ENCODE measurements at regions not wholly inside any gene's neighbourhood (a gene's known extent, or its start where the extent isn't known, plus 50 kb on each side); places are given as distances from the start of the nearest gene placed in this dataset.

DNA sequence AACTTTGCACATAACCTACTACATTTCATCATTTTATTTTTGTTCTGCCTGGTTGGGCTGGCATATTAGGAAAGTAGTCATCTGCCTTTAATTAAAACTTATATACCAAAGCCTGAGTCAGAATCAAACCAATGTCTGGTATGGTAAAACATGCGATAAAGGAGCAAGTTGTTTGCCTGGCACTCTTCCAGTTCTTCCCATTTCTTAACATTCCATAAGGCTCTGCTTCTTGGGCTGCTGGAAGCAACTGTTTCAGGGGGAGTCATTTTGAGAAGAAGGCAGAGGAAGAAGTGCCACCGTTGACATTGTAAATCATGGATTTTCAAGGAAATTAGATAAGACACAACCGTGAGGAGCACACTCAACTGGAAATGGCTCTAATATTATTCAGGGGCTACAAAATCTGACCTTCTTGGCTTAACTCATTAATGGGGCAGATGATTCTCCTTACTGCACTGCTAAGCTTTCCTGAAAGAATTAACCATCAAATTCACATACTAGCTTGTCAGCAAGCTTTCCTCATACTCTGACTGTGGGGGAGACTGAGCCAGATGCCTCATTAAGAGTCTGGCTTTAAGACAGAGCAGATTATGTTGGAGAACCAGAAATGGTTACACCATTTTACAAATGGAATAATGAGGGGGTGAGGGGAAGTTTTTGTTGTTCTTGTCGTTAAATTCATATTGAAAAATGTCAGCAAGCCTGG is 391.0 kb downstream of the TMEM232 start:
- Histone ChIP-seq H3K27me3 (ENCODE audit: insufficient read depth, low read length) (no peaks in the 10 kb centered on the region), H3K4me3 (ENCODE audit: low read depth, low read length, poor library complexity, severe bottlenecking) (no peak overlapping the region), H3K4me1 (ENCODE audit: insufficient read depth, low read length, severe bottlenecking) (peaks cover 9% of the 10 kb centered on the region), H3K4me2 (ENCODE audit: low read length) (no peak overlapping the region), H4K20me1 (ENCODE audit: insufficient read depth, low read length) (no peaks in the 10 kb centered on the region), H3K9me3 (ENCODE audit: low read length) (no peaks in the 10 kb centered on the region), H3K9ac (ENCODE audit: low read length) (no peak overlapping the region), H3K79me2 (ENCODE audit: insufficient read depth, low read length) (no peaks in the 10 kb centered on the region), H2AFZ (ENCODE audit: low read length) (no peak overlapping the region), H3F3A (ENCODE audit: insufficient read depth, low read length) (no peaks in the 10 kb centered on the region), H3K27ac (ENCODE audit: low read depth, low read length, poor library complexity, severe bottlenecking) (no peak overlapping the region), H3K9me2 (ENCODE audit: low read depth, low read length) (no peaks in the 10 kb centered on the region), H3K36me3 (ENCODE audit: insufficient read depth, low read length) (no peaks in the 10 kb centered on the region)
- TF ChIP-seq EZH2 (IDR thresholded peaks at IDR 0.05; ENCODE audit: borderline replicate concordance, low read length) = no peak
- TF ChIP-seq, protein P1, sequence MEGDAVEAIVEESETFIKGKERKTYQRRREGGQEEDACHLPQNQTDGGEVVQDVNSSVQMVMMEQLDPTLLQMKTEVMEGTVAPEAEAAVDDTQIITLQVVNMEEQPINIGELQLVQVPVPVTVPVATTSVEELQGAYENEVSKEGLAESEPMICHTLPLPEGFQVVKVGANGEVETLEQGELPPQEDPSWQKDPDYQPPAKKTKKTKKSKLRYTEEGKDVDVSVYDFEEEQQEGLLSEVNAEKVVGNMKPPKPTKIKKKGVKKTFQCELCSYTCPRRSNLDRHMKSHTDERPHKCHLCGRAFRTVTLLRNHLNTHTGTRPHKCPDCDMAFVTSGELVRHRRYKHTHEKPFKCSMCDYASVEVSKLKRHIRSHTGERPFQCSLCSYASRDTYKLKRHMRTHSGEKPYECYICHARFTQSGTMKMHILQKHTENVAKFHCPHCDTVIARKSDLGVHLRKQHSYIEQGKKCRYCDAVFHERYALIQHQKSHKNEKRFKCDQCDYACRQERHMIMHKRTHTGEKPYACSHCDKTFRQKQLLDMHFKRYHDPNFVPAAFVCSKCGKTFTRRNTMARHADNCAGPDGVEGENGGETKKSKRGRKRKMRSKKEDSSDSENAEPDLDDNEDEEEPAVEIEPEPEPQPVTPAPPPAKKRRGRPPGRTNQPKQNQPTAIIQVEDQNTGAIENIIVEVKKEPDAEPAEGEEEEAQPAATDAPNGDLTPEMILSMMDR (IDR thresholded peaks at IDR 0.05; ENCODE audit: low read length) = no peak

DNA sequence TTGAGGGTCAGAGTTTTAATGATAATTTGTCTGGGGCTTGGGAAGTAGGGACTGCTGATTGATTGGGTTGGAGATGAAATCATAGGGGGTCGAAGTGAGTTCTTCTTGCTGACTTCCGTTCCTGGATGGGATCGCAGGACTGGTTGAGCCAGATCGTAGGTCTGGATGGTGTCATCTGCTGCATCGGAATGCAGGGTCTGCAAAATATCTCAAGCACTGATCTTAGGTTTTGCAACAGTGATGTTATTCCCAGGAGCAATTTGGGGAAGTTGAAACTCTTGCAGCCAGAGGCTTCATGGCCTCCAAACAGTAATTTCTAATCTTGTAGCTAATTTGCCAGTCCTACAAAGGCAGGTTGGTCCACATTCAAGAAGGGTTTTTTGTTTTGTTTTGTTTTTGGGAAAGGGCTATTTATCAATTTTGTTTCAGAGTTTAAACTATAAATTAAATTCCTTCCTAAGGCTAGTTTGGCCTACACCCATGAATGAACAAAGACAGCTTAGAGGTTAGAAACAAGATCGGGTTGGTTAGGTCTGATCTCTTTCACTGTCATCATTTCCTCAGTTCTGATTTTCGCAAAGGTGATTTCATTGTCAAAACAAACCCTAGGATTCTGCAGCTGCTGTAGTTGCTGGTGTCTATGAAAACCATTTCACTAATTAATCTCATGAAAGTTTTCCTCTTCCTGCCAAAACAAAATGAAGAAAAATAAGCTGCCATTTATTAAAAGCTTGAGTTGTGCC is 388.0 kb downstream of the TMEM232 start:
- no peak overlapping the region for H3K4me2 ChIP-seq (ENCODE audit: low read length)
- no peak for TF ChIP-seq EZH2 (IDR thresholded peaks at IDR 0.05; ENCODE audit: borderline replicate concordance, low read length)
- TF ChIP-seq, protein P1 (IDR thresholded peaks at IDR 0.05; ENCODE audit: low read length) = no peak
- no peaks in the 10 kb centered on the region for H3K36me3 ChIP-seq (ENCODE audit: insufficient read depth, low read length)
- no peaks in the 10 kb centered on the region for H3K27me3 ChIP-seq (ENCODE audit: insufficient read depth, low read length)
- H3F3A ChIP-seq (ENCODE audit: insufficient read depth, low read length) = no peaks in the 10 kb centered on the region
- H3K9ac ChIP-seq (ENCODE audit: low read length) = no peak overlapping the region
- no peaks in the 10 kb centered on the region for H3K9me3 ChIP-seq (ENCODE audit: low read length)
- no peaks in the 10 kb centered on the region for H3K9me2 ChIP-seq (ENCODE audit: low read depth, low read length)
- H3K27ac ChIP-seq (ENCODE audit: low read depth, low read length, poor library complexity, severe bottlenecking) = no peak overlapping the region
- H3K4me1 ChIP-seq (ENCODE audit: insufficient read depth, low read length, severe bottlenecking) = peaks cover 9% of the 10 kb centered on the region
- no peaks in the 10 kb centered on the region for H3K79me2 ChIP-seq (ENCODE audit: insufficient read depth, low read length)
- H4K20me1 ChIP-seq (ENCODE audit: insufficient read depth, low read length) = no peaks in the 10 kb centered on the region
- H2AFZ ChIP-seq (ENCODE audit: low read length) = no peak overlapping the region
- no peak overlapping the region for H3K4me3 ChIP-seq (ENCODE audit: low read depth, low read length, poor library complexity, severe bottlenecking)

DNA sequence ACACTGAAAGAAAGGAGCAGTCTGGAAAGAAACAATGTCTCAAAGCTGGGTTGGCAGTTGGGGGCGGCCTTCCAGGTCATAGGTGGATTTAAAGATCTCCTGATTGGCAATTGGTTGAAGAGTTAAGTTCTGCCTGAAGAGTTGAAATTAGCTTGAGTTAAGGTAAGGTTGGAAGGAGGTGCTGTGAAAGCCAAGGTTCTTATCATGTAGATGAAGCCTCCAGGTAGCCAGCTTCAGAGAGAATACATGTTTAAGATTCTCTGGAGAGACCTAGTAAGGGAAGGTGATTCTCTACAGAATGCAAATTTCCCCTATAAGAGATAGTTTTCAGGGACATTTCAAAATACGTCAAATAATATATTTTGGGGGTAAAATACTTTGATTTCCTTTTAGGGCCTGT is 387.1 kb downstream of the TMEM232 start:
- Histone ChIP-seq H3K4me2 (ENCODE audit: low read length) (no peak overlapping the region), H3K27ac (ENCODE audit: low read depth, low read length, poor library complexity, severe bottlenecking) (no peak overlapping the region), H3K9me3 (ENCODE audit: low read length) (no peaks in the 10 kb centered on the region), H3K9ac (ENCODE audit: low read length) (no peak overlapping the region), H3K36me3 (ENCODE audit: insufficient read depth, low read length) (no peaks in the 10 kb centered on the region), H2AFZ (ENCODE audit: low read length) (no peak overlapping the region), H3F3A (ENCODE audit: insufficient read depth, low read length) (no peaks in the 10 kb centered on the region), H3K9me2 (ENCODE audit: low read depth, low read length) (no peaks in the 10 kb centered on the region), H3K4me1 (ENCODE audit: insufficient read depth, low read length, severe bottlenecking) (peaks cover 9% of the 10 kb centered on the region), H4K20me1 (ENCODE audit: insufficient read depth, low read length) (no peaks in the 10 kb centered on the region), H3K4me3 (ENCODE audit: low read depth, low read length, poor library complexity, severe bottlenecking) (no peak overlapping the region), H3K27me3 (ENCODE audit: insufficient read depth, low read length) (no peaks in the 10 kb centered on the region), H3K79me2 (ENCODE audit: insufficient read depth, low read length) (no peaks in the 10 kb centered on the region)
- TF ChIP-seq, protein P1 (IDR thresholded peaks at IDR 0.05; ENCODE audit: low read length) = no peak
- no peak for TF ChIP-seq EZH2 (IDR thresholded peaks at IDR 0.05; ENCODE audit: borderline replicate concordance, low read length)

Measured in OCI-LY1 (cell line).